Uterus (tissue), 2 donors: ENCODE measurements at regions not wholly inside any gene's neighbourhood (a gene's known extent, or its start where the extent isn't known, plus 50 kb on each side); places are given as distances from the start of the nearest gene placed in this dataset.

ENCODE experiments used
- CTCF ChIP-seq, 4 experiments: fragments of 200-600 bp in 2 of 4; fragments of 450-650 bp in 2 of 4; sonication (generic) in 2 of 4; IDR thresholded peaks; one replicate each; pipeline ENCODE4 v1.5.1; 2016 to 2019; ENCODE audit warnings: antibody characterized with exemption in 4 of 4, mild to moderate bottlenecking in 2 of 4, moderate library complexity in 1 of 4
- POLR2A ChIP-seq, 2 donors: fragments of 450-650 bp; IDR thresholded peaks; one replicate each; pipeline ENCODE4 v1.6.1; 2016; ENCODE audit warnings: antibody characterized with exemption in 2 of 2, mild to moderate bottlenecking in 1 of 2, moderate library complexity in 1 of 2

DNA sequence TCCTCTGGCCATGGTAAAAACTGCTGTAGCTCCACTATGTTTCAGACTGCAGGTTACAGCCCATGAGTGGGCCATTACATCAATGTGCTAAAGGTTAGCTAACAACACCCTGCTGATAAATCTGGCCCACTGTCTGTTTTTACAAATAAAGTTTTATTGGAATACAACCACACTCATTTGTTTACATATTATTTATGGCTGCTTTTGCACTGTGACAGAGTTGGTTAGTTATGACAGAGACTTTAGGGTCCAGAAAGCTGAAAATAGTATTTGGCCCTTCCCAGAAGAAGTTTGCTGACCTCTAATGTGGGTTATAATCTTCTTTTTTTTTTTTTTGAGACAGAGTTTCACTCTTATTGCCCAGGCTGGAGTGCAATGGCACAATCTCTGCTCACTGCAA is 134.2 kb upstream of the PWP1 start:
- TF ChIP-seq CTCF (IDR thresholded peaks at IDR 0.05) = no peak
- no peak for TF ChIP-seq POLR2A (IDR thresholded peaks at IDR 0.05)
